ENCODE measurements at regions not wholly inside any gene's neighbourhood (a gene's known extent, or its start where the extent isn't known, plus 50 kb on each side); places are given as distances from the start of the nearest gene placed in this dataset.
"Not testable (repeated sequence)": the region's sequence is repeated elsewhere in the genome, so short reads cannot be mapped to it uniquely, and the experiment has no call there.

DNA sequence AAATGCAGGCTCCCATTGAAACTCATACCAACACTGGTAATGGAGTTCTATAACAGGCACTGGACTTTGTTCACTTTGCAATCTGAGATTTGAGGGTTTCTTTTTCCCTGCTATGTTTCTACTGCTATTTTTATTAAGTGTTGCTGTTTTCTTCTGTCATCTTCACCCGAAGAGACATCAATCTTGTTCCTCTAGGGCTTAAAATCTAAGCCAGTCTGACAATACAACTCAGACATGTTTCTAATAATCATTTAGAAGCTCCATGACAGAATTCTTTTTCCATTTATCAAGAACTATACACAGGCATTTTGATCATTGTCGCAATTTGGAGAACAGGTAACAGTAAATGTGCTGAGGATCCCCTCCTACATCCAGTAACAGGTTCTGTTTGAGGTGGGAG, 98.5 kb upstream of the GNAI1 start:
- TF ChIP-seq MYC (IDR thresholded peaks at IDR 0.05; ENCODE audit: low read depth, low read length) (no peak), POLR2A (IDR thresholded peaks at IDR 0.05; ENCODE audit: extremely low read depth, insufficient read length) (no peak)
- TF ChIP-seq, protein P1, sequence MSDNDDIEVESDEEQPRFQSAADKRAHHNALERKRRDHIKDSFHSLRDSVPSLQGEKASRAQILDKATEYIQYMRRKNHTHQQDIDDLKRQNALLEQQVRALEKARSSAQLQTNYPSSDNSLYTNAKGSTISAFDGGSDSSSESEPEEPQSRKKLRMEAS (IDR thresholded peaks at IDR 0.05; ENCODE audit: low read depth, low read length), result no peak
- TF ChIP-seq, protein P2, sequence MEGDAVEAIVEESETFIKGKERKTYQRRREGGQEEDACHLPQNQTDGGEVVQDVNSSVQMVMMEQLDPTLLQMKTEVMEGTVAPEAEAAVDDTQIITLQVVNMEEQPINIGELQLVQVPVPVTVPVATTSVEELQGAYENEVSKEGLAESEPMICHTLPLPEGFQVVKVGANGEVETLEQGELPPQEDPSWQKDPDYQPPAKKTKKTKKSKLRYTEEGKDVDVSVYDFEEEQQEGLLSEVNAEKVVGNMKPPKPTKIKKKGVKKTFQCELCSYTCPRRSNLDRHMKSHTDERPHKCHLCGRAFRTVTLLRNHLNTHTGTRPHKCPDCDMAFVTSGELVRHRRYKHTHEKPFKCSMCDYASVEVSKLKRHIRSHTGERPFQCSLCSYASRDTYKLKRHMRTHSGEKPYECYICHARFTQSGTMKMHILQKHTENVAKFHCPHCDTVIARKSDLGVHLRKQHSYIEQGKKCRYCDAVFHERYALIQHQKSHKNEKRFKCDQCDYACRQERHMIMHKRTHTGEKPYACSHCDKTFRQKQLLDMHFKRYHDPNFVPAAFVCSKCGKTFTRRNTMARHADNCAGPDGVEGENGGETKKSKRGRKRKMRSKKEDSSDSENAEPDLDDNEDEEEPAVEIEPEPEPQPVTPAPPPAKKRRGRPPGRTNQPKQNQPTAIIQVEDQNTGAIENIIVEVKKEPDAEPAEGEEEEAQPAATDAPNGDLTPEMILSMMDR (IDR thresholded peaks at IDR 0.05; ENCODE audit: low read depth, low read length), result no peak
- no peak for DNase-seq (ENCODE audit: low read depth)
- no peak overlapping the region for H3K4me3 ChIP-seq (ENCODE audit: low read depth, low read length)

DNA sequence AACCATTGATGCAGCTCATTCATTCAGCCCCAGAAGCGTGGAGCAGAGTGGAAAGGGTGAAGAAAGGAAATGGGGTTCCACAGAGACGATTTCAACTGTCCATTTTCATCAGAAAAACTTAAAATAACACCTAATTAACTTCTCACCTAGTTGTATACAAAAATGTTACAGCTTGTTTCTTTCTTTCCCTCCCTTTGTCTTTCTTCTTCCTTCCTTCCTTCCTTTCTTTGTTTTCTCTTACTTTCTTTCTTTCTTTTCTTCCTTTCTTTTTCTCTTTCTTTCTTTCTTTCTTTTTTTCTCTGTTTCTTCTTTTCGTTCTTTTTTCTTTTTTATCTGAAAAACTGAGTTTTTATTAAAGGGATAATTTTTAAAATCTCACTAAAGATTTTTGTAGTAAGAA, 105.9 kb upstream of the GNAI1 start:
- no peak for DNase-seq (ENCODE audit: low read depth)
- no peak overlapping the region for H3K4me3 ChIP-seq (ENCODE audit: low read depth, low read length)
- TF ChIP-seq MYC (IDR thresholded peaks at IDR 0.05; ENCODE audit: low read depth, low read length), result no peak
- TF ChIP-seq, protein P1 (IDR thresholded peaks at IDR 0.05; ENCODE audit: low read depth, low read length), result no peak
- no peak for TF ChIP-seq POLR2A (IDR thresholded peaks at IDR 0.05; ENCODE audit: extremely low read depth, insufficient read length)
- TF ChIP-seq, protein P2 (IDR thresholded peaks at IDR 0.05; ENCODE audit: low read depth, low read length), result no peak

DNA sequence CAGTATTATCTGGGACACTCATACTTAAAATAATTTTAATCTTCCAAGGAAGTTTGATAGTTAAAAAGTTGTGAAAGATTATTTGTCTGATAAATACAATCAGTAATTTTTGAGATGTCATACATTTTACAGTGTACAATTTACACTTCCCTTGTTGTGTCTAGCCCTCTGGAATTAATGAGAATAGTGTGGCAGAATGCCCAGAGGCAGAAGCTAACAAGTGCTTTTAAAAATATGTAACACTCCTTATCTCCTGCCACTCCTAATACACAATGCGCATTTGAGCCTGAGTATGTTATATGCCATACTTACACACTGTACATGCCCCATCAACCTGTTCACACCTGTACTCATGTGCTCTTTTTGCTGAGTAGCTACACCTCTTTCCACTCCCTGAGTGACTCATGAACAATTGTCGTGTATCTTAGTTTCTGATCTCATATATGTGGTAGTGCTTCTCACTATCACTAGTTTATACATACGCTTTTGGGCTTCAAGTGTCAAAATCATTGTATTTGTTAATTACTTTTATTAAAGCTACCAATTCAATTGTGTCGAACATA, 106.9 kb upstream of the GNAI1 start:
- no peak overlapping the region for H3K4me3 ChIP-seq (ENCODE audit: low read depth, low read length)
- no peak for DNase-seq (ENCODE audit: low read depth)
- TF ChIP-seq MYC (IDR thresholded peaks at IDR 0.05; ENCODE audit: low read depth, low read length), result no peak
- no peak for TF ChIP-seq POLR2A (IDR thresholded peaks at IDR 0.05; ENCODE audit: extremely low read depth, insufficient read length)
- TF ChIP-seq, protein P2 (IDR thresholded peaks at IDR 0.05; ENCODE audit: low read depth, low read length), result no peak
- TF ChIP-seq, protein P1 (IDR thresholded peaks at IDR 0.05; ENCODE audit: low read depth, low read length), result no peak

DNA sequence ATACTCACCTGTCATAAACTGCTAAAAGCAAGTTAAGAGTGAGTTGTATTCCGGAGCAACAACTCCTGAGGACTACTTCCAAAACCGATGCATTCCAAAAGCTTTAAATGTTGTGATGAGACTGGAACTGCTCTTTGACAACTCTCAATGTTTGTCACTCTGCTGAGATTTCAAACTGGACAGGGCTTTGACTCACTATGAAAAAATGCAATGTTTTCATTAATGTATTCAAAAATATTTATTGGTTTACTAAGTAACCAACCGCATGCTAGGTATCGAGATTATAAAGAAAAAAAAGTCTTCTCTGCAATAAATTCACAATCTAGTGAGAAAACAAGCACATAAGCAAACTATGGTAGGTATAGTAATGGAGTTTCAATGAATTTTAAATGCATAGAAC, 107.9 kb upstream of the GNAI1 start:
- TF ChIP-seq, protein P1 (IDR thresholded peaks at IDR 0.05; ENCODE audit: low read depth, low read length), result no peak
- TF ChIP-seq POLR2A (IDR thresholded peaks at IDR 0.05; ENCODE audit: extremely low read depth, insufficient read length) (no peak), MYC (IDR thresholded peaks at IDR 0.05; ENCODE audit: low read depth, low read length) (no peak)
- TF ChIP-seq, protein P2 (IDR thresholded peaks at IDR 0.05; ENCODE audit: low read depth, low read length), result no peak
- H3K4me3 ChIP-seq (ENCODE audit: low read depth, low read length), result no peak overlapping the region
- DNase-seq (ENCODE audit: low read depth), result no peak

DNA sequence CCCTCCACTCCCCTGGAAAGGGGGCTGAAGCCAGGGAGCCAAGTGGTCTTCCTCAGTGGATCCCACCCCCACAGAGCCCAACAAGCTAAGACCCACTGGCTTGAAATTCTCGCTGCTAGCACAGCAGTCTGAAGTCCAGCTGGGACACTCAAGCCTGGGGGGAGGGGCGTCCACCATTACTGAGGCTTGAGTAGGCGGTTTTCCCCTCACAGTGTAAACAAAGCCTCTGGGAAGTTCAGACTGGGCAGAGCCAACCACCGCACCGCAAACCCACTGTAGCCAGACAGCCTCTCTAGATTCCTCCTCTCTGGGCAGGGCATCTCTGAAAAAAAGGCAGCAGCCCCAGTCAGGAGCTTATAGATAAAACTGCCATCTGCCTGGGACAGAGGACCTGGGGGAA, 114.4 kb upstream of the GNAI1 start:
- not testable (repeated sequence) for DNase-seq (ENCODE audit: low read depth); H3K4me3 ChIP-seq (ENCODE audit: low read depth, low read length)

DNA sequence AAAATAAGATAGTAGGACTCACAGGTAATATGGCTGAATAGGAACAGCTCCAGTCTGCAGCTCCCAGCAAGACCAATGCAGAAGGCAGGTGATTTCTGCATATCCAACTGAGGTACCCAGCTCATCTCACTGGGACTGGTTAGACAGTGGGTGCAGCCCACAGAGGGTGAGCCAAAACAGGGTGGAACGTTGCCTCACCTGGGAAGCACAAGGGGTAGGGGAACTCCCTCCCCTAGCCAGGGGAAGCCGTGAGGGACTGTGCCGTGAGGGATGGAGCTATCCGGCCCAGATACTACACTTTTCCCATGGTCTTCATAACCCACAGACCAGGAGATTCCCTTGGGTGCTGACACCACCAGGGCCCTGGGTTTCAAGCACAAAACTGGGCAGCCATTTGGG, 114.8 kb upstream of the GNAI1 start:
- not testable (repeated sequence) for DNase-seq (ENCODE audit: low read depth); H3K4me3 ChIP-seq (ENCODE audit: low read depth, low read length)

Measured in NB4 (cell line).